GM21825 (cell line): ENCODE measurements at regions not wholly inside any gene's neighbourhood (a gene's known extent, or its start where the extent isn't known, plus 50 kb on each side); places are given as distances from the start of the nearest gene placed in this dataset.

Source experiments
- ATAC-seq: cut with Tn5 transposase; IDR thresholded peaks from one replicate; pipeline ENCODE4 v1.9.1; 2021; ENCODE audit warnings: mild to moderate bottlenecking, moderate library complexity; ENCODE audit not compliant: unreplicated experiment

DNA sequence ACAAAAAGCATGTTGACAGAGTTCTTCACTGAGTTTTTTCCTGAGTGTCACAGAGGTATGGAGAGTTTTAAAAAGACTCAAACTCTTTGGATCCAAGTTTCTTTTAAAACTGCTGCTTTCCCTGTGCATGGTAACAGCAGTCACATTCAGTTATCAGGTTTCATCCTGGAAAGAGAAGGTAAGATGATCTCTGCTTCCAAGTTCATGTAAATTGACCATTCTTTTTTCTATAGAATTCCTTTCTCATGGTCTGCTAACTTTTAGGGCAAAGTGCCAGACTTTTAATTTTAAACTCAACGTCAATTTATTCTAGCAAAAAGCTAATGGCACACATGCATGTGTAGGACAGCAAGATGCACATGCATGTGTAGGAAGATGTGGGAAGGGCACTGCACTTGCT is 52.5 kb upstream of the PRLR start:
- no peak for ATAC-seq

DNA sequence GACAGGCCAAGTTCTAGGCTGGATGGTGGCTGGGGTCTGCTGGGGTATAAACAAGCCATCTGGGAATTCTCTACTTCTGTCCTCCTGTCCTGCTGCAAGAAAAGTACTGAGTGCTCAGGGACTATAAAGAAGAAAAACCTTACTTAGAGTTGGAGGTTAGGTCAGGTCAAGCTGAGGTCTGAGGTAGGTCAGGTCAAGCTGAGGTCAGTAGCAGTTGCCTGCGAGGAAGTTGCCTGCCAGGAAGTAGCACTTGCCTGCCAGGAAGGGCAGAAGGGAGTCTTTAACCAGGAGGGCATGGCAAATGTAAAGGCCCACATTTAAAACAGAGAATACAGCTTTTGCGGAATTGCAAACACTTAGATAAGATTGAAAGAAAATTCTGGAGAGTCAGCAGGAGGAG is 51.3 kb upstream of the PRLR start:
- no peak for ATAC-seq
